ENCODE measurements at regions not wholly inside any gene's neighbourhood (a gene's known extent, or its start where the extent isn't known, plus 50 kb on each side); places are given as distances from the start of the nearest gene placed in this dataset.
"Not testable (repeated sequence)": the region's sequence is repeated elsewhere in the genome, so short reads cannot be mapped to it uniquely, and the experiment has no call there.

DNA sequence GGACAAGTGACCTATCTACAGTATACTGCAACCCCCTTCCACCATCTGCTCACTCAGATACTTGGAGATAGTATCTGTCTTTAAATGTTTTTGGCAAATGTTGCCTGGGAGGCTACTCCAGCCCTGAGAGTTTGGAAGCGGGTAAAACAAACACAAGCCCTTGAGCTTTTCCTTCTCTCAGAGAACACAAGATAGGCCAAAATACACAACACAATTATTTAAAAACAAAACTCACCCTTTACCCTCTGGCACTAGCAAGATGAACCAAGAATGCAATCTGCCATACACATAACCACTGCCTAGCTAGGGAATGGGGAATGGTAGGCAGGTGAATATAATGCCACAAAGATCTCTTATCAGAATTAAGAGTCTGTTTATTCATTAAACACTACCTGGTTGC lies 324.7 kb upstream of the FAM47C start:
- no peak for DNase-seq

DNA sequence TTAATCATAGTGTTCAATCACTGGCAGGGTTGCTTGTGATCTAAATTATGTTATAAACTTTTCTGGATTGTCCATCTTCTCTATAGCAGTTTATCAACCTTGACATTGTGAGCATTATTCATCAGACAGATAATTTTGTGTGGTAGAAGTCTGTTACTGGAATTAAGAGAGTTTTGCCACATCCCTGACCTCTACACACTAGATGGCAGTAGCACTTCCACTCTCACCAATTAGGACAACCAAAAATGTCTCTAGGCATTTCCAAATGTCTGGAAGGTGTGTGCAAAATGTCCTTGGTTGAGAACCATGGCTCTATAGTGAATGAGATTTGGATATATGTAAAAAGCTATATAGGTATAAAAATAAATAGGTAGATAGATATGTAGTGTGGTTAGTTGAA lies 324.1 kb upstream of the FAM47C start:
- DNase-seq = no peak

DNA sequence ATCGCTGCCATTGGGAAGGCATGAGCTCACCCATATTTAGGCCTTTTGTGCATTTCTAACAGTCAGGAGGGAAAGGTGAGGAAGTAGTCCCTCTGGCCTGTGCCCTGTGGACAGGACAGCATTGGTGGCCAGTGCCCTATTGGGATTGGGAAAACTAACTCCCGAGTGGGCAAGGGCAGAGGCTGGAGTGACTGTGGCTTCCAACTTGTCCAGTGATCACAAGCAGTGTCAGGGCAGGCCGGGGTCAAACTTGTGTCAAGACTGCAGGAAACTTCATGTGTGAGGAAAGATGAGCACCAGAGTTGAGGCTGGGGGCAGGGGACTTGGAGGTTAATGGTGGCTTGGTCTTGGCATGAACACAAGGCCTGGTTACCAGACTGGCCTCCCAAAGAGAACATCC lies 286.2 kb upstream of the FAM47C start:
- DNase-seq = no peak

DNA sequence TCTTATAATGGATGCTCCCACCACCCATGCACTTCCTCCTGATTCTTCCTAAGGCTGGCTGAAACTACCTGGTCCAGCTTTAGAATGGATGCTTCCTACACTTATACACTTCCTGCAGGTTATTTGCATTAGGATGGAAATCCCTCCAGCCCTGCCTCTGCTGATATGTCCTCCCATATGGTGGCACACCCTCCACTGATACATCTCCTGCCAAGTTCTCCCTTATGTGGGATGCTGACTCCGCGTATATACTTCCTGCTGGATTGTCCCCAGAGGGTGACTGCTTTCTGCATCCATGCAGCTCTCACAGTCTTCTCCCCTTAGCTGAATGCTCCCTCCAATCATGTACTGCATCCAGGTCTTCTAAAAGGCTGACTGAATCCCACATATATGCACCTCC lies 254.6 kb upstream of the FAM47C start:
- no peak for DNase-seq

DNA sequence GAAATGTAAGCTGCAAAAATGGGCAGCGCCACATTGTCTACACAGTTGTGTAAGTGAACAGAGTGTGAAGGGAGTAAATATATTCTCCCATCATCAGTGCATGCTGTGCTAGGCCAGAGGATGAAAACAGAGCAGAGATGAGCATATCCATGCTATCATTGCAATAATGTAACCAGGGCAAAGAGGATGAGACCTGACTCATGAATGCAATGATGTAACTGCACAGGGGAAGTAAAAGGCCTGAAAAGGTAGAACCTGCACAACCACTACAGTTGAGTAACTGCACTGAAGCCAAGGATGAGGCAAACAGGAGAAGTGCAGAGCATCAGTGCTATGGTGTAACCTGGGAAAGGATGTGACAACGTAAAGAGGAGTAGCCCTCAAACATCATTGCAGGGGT lies 220.4 kb upstream of the FAM47C start:
- DNase-seq = peak; percentile 31

DNA sequence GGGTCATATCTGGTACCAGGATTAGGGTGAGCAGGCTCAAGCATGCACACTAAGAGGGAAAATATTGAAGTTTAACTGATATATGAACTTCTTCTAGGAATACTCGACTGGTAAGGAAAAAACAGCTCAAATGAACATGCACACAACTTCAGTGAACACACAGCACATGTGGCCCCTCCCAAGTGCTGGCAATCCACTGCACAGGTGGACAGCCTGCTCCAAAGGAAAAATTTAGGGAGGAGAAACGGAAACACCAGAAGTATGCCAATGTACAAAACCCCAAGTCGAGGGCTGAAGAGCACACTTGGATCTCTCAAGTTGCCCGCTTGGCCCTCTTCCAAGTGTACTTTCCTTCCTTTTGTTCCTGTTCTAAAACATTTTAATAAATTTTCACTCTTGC lies 205.0 kb upstream of the FAM47C start:
- DNase-seq = no peak

DNA sequence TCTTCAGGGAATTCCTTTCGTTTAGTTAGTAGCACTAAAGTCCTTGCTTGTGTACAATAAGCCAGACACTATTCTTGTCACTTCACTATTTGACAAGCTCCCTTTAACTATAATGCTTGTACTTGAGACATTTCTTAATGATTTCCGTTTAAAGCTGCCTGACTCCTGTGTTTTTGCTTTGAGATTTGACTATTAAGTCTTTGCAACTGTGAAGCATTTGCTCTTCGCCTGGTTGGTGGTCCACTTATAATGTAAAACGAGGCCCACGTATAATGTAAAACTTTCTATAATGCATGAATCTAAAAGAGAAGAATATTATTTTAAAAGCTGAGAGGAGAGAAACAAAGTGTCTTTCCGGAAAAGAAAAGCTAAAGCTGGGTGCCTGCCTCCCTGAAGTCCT lies 204.1 kb upstream of the FAM47C start:
- DNase-seq = no peak

DNA sequence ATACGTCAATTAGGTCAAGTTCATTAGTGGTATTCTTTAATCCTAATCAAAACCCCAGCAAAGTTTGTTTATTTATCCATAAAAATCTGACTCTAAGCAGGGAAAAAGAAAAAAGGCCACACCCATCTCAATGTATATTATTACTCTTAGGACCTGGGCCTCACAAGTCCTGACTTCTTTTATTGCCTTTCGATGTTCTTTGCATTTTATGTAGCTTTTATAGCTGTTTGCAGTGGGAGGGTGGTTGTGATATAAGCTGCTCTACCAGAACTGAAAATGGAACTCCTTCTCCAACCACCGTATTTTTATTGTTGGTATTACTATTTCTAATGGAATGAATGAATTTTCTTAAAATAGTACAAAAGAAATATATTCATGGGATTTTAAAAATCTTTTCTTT lies 163.3 kb upstream of the FAM47C start:
- no peak for DNase-seq

DNA sequence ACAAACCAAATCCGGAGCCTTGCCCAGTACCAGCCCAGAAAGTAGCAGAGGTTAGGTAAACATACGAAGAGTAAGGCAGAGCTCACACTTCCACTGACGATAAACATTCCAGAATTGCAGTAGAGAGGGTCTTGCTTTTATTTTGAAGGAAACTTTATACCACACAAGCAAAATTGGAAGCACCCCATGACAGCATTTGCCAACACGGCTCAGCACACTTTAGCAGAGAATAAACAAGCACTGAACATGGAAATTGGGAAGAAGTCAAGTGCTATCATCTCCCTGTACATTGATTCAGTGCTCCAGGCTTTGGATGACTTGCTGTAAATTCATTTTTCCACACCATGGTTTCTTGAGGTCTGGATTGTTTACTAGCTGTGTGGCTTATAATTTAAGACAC lies 160.7 kb upstream of the FAM47C start:
- no peak for DNase-seq

DNA sequence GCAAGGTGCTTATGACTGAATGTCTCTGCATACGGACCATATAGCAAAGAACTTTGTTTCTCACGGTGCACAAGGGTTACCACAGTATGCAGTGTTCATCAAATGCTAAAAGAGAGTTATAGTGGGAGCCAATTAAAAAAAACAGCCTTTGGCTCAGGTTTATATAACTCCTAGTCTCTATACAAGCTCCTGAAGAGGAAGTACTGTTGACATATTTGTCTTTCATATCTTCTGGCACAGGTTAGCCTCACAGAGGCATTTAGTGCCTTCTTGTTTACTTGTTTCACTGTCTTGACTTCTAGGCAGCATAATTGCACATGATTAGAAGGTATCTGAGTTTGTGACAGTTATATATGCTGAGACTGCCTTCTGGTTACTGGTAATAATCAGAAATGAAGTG lies 158.8 kb upstream of the FAM47C start:
- no peak for DNase-seq

DNA sequence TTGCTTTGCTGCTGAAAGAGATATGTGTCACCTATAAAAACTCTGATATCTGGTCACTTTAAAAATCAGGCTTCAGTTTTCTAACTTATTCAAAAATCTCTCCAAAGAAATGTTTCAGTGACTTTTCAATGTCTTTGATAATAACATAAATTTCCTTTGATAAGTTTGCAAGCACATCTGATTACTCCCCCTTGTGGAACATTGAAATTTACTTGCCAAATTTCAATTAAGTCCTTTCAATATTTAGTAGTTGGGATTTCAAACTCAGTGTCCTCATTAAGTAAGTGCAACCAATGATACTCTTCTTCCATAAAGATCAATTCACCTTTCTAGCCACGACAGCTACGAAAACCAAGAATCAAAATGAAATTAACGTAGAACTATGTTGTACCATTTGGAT lies 151.3 kb upstream of the FAM47C start:
- DNase-seq = no peak

DNA sequence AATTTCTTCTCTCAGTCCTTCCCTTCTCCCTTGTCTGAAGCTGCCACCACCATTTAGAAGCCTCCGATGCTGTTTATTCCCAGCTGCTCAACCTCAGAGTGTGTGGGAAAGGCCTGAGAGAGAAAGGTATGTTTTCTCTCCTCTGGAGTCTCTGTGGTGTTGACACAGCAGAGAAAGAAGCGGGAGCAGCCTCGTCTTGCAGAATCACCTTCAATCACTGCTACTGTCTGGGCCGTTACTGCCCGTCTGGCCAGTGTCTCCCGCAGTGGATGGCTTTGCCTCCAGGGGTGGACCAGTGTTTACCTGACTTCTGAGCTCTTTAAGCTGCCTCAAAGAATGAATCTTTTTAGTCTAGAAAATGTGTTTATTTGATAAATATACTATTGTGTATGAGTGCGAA lies 148.9 kb upstream of the FAM47C start:
- DNase-seq = peak; percentile 64

DNA sequence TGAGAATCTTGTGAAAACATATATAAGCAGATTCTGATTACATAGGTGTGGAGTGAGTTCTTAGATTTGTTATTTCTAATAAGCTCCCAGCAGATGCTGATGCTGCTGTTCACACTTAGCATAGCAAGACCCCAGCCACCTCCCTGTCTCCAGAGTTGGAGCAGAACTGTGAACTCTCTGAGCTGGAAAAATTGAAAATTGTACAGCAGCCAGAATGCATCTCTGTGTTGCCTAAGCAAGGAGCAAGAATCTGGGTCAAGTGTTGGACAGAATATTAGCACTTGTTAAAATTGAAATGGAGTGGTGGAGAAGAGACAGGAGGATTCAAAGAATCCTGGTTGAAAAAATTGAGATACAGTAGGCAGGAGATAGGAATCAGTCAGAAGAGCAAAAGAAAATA lies 146.6 kb upstream of the FAM47C start:
- DNase-seq = no peak

DNA sequence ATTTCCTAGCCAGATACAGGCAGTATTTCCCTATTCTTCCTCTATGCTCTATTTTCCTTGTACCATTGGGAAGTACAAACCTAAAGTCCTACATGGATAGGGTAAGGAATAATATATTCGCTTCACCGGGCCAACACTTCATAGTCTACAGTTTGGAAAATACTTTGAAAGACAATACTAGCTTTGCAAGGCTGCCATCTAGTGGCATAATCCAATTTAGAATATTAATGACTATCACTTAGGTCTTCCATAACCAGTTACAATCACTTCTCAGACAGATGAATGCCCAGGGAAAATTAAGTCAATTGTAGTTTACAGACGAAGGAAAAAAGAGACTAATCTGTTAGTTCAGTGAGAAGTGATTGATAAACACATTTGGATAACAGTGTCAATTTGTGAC lies 141.0 kb upstream of the FAM47C start:
- DNase-seq = no peak

DNA sequence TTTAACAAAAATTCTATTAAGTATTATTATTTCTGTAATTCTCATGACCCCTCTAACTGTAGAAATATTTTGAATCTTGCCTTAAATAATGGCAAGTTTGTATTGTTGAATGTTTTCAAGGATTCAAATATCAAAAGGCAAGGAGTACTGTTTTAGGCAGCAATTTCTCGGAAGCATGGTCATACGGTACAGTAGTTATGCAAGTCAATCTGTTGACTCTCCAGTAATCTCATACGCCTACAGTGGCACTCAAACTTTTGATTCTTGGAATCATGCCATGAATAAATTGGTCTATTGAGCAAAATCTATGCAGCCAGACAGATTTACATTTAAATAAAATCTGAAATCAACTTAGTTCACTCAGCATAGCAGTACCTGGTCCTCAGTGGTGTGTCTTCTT lies 139.6 kb upstream of the FAM47C start:
- DNase-seq = no peak

DNA sequence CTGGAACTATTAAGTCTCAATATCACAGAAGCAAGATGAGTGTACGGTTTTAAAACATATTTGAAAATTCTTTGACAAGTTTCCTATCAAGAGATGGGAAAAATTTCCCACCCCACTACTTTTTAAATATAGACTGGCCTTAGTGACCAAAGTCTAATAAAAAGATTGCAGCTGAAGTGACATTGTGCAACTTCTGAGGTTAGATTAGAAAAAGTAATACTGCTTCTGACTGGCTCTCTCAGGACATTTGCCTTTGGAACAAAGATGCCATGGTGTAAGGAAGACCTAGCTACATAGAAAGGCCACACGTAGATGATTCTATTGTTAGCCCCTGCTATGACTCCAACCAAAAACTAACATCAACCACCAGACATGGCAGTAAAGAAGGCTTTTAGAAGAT lies 138.7 kb upstream of the FAM47C start:
- no peak for DNase-seq

DNA sequence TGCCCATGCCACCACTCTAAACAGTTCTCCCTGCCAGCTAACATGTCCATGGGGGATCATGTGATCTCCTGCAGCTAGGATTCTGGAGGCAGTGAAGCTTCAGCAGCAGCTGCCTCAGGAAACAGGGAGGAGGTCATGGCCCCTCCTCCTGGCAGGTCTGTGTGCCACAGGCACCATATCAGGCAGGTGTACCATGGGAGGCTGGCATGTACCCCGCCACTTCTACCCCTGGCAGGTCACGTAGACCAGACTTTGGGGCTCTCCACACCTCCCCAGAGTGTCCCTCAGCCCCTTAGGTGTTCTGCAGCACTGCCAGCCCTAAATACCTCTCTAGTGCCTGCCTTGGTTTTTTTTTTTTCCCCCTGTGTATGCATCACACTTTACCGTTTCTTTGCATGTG lies 110.5 kb upstream of the FAM47C start:
- DNase-seq = no peak

DNA sequence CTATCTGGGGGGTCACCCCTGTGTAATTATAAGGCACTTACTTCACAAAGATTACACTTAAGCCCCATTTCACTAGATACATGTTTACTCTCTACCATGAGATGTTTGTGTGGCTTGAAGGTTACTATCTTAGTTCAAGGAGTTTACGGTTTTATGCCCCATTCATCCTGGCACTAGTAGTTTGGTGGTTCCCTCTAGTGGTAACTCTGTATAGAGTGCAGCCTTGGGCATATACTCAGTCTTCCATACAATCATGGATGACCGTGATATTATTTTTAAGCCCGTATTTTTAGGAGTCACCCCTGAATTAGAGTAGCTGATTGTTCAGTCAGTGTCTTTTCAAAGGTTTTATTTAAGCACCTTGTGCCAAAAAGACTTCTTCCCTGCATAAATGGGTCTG lies 109.9 kb upstream of the FAM47C start:
- DNase-seq = no peak

DNA sequence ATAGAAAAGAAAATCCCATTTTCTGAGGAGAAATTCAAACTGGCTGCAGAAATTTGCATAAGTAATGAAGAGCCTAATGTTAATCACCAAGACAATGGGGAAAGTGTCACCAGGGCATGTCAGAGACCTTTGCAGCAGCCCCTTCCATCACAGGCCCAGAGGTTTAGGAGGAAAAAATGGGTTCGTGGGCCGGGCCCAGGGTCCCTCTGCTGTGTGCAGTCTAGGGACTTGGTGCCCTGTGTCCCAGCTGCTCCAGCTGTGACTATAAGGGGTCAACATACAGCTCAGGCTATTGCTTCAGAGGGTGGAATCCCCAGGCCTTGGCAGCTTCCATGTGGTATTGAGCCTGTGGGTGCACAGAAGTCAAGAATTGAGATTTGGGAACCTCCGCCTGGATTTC lies 103.6 kb upstream of the FAM47C start:
- DNase-seq = not testable (repeated sequence)

DNA sequence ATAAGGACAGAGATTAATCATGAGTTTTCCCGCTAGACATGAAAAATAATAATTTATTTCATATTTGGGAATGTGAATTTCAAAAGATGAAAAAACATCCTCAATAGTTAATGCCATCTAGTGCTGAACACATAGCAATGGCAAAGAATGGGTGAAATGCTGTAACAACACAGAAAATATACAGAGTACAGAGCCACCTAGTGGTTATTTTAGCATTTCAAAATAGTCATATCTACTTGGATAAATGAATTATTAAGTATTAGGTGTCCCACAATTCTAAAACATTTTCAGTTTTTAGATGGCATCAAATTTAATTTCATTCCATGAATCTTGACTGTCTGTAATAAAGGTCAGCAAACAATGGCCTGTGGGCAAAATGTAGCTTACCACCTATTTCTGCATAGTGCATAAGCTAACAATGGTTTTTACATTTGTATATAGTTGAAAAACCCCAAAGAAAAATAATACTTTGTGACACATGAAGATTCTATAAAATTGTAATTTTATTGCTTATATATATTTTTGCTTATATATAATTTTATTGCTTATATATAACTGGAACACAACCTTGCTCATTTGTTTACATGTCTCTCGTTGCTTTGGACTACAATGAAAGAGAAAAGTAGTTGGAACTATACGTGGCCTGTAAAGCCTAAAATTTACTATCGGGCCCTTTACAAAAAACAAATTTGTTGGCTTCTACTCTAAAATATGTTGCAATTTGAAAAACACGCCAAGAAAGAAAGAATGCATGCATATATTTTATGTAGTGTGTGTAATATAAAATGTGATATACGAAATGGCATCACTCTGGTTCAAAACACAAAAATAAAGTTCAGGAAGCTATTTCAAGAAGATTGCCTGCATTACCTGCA lies 99.1 kb upstream of the FAM47C start:
- DNase-seq = no peak

DNA sequence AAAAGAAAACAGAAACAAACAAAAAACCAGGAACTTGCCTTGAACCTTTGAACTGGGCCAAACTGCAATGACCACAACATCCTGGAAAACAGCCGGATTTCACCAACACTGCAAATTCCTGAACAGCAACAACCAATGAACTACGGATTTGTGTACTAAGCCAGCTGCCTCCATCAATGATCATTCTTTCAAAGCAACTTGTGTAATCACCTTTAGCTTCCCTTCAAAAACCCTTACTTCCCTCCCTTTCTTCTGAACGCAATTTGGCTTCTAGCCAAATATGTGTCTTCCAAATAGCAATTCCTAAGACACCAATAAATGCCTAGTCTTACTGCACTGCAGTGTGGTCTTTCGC lies 98.5 kb upstream of the FAM47C start:
- no peak for DNase-seq

DNA sequence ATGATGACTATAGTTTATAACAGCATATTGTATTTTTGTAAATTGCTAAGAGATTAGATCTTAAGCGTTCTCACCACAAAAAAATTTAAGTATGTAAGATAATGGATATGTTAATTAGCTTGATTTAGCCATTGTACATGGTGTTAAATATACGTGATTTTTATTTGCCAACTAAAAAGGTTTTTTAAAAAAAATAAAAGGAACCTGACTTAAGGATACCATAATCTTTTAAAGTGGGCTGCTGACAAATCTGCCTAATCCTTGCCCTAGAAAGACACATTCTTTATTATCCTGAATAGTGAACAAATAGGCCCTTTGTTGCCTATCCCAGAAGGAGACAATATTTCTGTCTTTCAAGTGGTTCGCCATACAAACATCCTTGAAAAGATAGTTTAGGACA lies 94.6 kb upstream of the FAM47C start:
- no peak for DNase-seq

DNA sequence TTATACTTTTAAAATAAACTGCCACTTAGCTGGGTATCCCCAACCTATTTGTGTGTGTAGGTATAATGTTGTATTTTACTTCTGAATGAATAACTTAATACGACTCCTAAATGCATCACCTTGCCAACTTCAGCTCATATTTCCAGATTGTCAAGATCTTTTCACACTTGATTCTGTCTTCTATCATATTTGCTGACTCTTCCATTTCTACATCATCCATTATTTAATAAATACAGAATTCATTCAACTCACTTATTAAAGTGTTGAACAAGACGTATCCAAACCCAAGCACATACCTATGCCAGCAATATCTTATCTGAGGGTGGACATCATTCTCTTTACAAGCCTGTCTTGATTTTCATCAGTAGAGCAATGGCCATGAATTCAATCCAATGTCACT lies 91.2 kb upstream of the FAM47C start:
- no peak for DNase-seq

DNA sequence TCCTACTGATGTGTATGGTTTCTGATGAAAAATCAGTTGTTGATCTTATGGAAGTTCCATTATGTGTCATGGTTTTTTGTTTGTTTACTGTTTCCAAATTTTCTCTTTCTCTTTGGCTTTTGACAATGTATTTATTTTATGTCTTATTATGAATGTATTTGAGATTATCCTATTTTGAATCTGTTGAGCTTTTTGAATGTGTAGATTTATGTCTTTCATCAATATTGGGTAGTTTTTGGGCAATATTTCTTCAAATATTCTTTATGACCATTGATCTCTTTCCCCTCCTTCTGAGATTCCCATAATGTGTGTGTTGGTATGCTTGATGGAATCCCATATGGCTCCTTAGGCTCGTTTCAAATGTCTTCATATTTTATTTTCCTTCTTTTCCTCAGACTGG lies 80.5 kb upstream of the FAM47C start:
- no peak for DNase-seq

DNA sequence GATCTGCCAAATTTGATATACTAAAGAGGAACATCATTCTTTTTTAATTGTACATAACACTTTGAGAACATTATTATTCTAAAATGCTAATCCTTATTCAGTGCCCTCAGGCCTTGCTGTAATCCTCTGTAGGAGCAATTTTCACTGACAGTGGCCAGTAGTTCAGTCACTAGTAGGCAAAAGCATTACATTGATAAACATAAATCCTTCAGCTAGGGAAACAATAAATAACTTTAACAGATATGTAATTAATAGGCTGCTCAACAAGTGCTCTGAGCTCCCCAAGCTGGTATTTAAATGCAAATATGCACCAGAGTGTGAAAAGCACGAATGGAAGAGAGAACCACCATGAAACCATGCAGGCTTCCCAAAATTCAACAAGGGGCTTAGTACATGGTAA lies 77.7 kb upstream of the FAM47C start:
- no peak for DNase-seq

DNA sequence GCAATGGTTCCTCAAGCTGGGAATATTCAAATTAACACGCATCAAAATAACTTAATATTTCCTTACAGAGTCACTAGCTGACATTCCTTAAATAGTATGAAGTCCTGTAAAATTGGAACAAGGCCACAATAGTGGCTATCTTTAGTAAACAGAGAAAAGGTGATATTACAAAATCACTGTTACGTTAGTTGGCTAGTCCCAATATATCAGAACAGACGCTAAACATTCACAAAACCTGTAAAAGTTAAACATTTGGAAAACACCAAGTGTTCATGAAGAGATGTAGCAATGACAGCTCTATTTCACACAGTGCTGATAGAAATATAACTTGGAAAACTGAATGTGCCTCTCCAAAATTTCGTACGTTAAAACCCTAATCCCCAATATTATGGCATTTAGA lies 61.0 kb upstream of the FAM47C start:
- DNase-seq = no peak
